Right ventricle myocardium inferior (tissue), 1 donor: ENCODE measurements at regions not wholly inside any gene's neighbourhood (a gene's known extent, or its start where the extent isn't known, plus 50 kb on each side); places are given as distances from the start of the nearest gene placed in this dataset.

Experiments used
- ATAC-seq: fragments of 200-7000 bp; cut with Tn5 transposase; one replicate; pipeline ENCODE4 v1.9.1; 2020; ENCODE audit warnings: mild to moderate bottlenecking, moderate library complexity
- DNase-seq: peaks from one replicate; pipeline ENCODE4 v3.0.0; 2021; ENCODE audit errors: missing footprints
- intact Hi-C: fragments of 100-400 bp; cut with DNase I; formaldehyde crosslinking; loops from one replicate; pipeline ENCODE4 v1.11.0; 2022
- donor health status: DM: no; HTN: yes; CAD: no; lungs with severe emphysema.

- intact Hi-C loops = no loop called here
- ATAC-seq (no peak), DNase-seq (no peak)
These were observed 167.9 kb downstream of the FSCB start for GRCh38 chr14:44339231-44339630.

GRCh38 chr14:44317441-44317746, 189.7 kb downstream of the FSCB start:
- ATAC-seq (no peak), DNase-seq (no peak)
- intact Hi-C loops = no loop called here

GRCh38 chr14:44316647-44317440, 190.2 kb downstream of the FSCB start:
- ATAC-seq = no peak
- DNase-seq = no peak
- intact Hi-C loops = no loop called here

- no peak for DNase-seq
- intact Hi-C loops = no loop called here
- ATAC-seq = no peak
These were observed 197.8 kb downstream of the FSCB start for GRCh38 chr14:44309331-44309730.

- ATAC-seq (no peak), DNase-seq (no peak)
- intact Hi-C loops = no loop called here
These were observed 206.2 kb downstream of the FSCB start for GRCh38 chr14:44300916-44301315.

GRCh38 chr14:44297437-44297836, 209.6 kb downstream of the FSCB start:
- intact Hi-C loops = no loop called here
- ATAC-seq = no peak
- no peak for DNase-seq

GRCh38 chr14:44291366-44291915, 215.6 kb downstream of the FSCB start:
- intact Hi-C loops = no loop called here
- ATAC-seq (no peak), DNase-seq (no peak)

- intact Hi-C loops = no loop called here
- ATAC-seq (no peak), DNase-seq (no peak)
These were observed 219.2 kb downstream of the FSCB start for GRCh38 chr14:44287858-44288257.

GRCh38 chr14:44286201-44286600, 220.9 kb downstream of the FSCB start:
- ATAC-seq (no peak), DNase-seq (no peak)
- intact Hi-C loops = no loop called here

GRCh38 chr14:44283836-44284235, 223.2 kb downstream of the FSCB start:
- DNase-seq = no peak
- intact Hi-C loops = no loop called here
- no peak for ATAC-seq

- ATAC-seq (no peak), DNase-seq (no peak)
- intact Hi-C loops = no loop called here
These were observed 227.7 kb downstream of the FSCB start for GRCh38 chr14:44279357-44279756.

GRCh38 chr14:44271637-44272036, 235.4 kb downstream of the FSCB start:
- no peak for ATAC-seq
- intact Hi-C loops = no loop called here
- no peak for DNase-seq

GRCh38 chr14:44271006-44271405, 236.1 kb downstream of the FSCB start:
- ATAC-seq = no peak
- DNase-seq = no peak
- intact Hi-C loops = no loop called here

- ATAC-seq (no peak), DNase-seq (no peak)
- intact Hi-C loops = no loop called here
These were observed 241.8 kb downstream of the FSCB start for GRCh38 chr14:44265246-44265645.

GRCh38 chr14:44215660-44216059, 291.4 kb downstream of the FSCB start:
- intact Hi-C loops = no loop called here
- no peak for DNase-seq
- ATAC-seq = no peak

- intact Hi-C loops = no loop called here
- no peak for ATAC-seq
- no peak for DNase-seq
These were observed 295.4 kb downstream of the FSCB start for GRCh38 chr14:44211718-44212117.

GRCh38 chr14:44204061-44204835, 302.8 kb downstream of the FSCB start:
- intact Hi-C loops = no loop called here
- no peak for ATAC-seq
- DNase-seq = no peak

- intact Hi-C loops = no loop called here
- ATAC-seq = no peak
- DNase-seq = no peak
These were observed 326.1 kb downstream of the FSCB start for GRCh38 chr14:44180975-44181374.

GRCh38 chr14:44170556-44170955, 336.5 kb downstream of the FSCB start:
- no peak for DNase-seq
- intact Hi-C loops = no loop called here
- no peak for ATAC-seq

GRCh38 chr14:44170101-44170500, 337.0 kb downstream of the FSCB start:
- ATAC-seq = no peak
- intact Hi-C loops = no loop called here
- no peak for DNase-seq
